Stimulated activated CD8-positive, alpha-beta memory T cell treated with anti-CD3 and anti-CD28 coated beads, Interleukin-7, amount 100 ng/mL, for 24 hours (primary cell): ENCODE measurements at regions not wholly inside any gene's neighbourhood (a gene's known extent, or its start where the extent isn't known, plus 50 kb on each side); places are given as distances from the start of the nearest gene placed in this dataset.

ENCODE experiments used
- DNase-seq: peaks from one replicate; pipeline ENCODE4 v3.0.0-alpha.2; 2020; ENCODE audit warnings: low read depth

DNA sequence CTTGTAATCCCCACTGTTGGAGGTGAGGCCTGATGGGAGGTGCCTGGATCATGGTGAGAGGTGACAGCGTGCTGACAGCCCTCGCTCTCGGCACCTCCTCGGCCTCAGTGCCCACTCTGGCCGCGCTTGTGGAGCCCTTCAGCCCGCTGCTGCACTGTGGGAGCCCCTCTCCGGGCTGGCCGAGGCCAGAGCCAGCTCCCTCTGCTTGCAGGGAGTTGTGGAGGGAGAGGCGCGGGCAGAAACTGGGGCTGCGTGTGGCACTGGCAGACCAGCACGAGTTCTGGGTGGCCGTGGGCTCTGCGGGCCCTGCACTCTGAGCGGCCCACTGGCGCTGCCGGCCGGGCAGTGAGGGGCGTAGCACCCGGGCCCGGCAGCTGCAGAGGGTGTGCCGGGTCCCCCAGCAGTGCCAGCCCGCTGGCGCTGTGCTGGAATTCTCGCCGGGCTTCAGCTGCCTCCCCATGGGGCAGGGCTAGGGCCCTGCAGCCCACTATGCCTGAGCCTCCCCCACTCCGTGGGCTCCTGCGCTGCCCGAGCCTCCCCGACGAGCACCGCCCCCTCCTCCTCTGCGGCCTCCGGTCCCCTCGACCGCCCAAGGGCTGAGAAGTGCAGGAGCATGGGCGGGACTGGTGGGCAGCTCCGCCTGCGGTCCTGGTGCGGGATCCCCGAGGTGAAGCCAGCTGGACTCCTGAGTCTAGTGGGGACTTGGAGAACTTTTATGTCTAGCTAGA lies 197.1 kb downstream of the SPP2 start:
- DNase-seq = no peak

DNA sequence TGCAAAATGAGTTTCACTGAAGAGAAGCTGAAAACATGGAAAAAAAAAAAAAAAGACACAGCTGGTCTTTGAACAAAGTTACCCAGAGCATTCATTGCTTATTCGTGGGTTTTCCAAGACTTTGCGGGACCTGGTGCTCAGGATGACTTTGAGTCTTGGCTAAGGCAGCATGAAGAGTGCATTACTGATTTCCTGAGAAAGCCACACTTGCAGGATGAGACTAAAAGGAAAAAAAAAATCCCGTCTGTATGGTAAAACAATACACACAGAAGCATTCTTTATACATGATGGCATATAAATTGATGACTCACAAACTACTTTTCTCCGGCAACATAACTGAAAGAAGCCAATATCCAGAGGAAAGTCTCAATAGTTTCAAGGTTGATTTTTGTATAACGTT lies 195.4 kb downstream of the SPP2 start:
- DNase-seq = no peak

DNA sequence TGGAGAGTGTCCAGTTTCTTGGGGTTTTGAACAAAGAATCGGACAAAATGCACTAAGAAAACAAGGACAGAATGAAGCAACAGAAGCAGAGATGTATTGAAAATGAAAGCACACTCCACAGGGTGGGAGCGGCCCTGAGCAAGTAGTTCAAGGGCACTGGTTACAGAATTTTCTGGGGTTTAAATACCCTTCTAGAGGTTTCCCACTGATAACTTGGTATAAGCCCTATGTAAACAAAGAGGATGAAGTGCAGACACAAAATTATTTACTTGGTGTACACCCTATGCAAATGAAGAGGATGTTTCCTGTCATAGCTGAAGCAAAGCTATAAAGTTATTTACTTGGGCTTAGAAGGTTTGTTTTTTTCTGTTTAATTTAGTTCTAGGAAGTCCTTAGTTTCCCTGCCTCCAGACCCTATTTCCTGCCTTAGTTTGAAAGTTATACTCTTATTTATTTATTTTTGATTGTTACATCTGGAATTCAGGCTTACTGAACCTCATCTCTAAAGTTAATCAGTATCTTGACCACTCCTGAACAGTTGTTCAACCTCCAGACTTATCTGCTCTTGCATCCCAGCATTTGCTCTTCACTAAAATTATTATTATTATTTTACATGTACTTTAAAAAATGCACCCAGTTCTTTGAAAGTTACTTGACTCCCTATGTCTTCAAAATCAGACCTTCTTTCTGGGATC lies 193.5 kb downstream of the SPP2 start:
- no peak for DNase-seq

DNA sequence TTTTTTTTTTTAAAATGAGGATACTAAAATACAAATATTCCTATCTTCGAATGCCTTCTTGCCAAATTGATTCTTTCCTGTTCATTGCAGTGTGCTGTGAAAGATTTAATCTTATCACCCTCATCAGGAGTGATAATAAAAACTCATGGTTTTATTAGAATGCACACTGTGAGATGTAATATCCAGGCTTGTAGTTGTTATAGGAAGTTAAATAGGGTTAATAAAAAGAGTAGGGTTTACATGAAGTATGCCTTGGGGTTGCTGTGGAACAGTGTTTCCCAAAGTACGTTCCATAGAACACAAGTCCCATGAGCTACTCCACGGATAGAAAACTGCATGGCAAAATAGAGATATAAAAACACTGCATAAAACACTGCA lies 191.9 kb downstream of the SPP2 start:
- DNase-seq = no peak

DNA sequence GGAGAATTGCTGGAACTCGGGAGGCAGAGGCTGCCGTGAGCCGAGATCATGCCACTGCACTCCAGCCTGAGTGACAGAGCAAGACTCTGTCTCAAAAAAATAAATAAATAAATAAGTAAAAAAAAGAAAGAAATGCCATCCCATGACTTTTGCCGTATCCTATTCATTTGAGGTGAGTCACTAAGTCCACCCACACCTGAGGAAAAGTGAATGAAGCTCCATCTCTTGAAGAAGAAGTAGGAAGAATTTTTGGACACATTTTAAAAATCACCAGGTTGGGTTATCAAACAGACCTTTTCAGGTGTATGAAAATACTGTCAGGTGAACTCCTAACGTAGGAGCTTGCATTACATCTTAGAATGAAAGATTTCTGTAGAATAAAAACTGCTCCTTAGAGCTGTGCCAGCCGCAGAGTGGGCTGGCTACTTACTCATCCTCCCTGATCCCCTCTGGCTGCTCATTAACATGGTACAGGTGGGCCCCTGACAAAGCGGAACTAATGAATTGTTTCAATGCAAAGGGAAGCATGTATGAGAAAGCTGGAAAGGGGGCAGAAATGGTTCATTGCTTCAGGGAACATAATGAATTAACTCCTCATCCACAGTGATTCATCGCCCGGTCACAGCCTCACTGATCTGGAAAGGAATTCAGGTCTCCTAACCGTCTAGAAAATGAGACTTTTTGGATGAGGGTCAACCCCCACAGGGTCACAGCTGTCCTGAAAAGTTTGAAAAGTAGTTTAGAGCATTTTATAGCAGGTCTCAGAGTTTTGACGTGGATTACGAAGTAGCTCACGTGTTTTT lies 191.4 kb downstream of the SPP2 start:
- no peak for DNase-seq

DNA sequence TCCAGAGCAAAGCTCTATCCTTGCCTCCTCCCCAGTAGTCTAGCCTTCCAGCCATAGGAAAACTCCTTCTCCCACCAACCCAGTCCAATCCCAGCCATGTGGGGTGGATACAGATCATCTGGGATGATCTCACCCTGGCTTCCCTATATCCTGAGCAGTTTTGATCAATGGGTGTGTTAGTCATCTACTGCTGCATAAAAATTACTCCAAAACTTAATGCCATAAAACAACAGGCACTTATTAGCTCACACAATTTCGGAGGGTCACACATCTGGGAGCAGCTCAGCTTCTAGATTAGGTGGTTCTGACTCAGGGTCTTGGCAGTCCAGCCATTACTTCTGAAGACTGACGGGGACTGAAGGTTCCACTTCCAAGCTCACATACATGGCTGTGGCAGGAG lies 190.4 kb downstream of the SPP2 start:
- DNase-seq = no peak

DNA sequence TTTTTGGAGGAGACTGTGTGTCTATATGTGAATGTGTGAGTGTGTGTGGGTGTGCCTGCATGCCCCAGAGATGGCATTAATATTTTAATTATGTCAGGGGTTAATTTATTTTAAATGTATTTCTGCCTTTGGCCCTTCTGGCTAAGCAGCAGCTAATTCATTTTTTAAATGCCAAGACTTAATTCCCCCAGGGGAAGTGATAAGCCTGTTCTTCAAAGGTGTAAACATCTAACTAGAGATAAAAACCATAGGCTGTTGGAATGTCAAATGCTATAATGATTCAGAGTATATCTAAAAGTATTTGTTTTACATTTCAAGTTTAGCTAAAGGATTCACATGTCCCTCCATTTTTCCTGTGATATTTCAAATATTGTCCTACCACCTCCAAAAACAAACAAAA lies 184.7 kb downstream of the SPP2 start:
- DNase-seq = no peak

DNA sequence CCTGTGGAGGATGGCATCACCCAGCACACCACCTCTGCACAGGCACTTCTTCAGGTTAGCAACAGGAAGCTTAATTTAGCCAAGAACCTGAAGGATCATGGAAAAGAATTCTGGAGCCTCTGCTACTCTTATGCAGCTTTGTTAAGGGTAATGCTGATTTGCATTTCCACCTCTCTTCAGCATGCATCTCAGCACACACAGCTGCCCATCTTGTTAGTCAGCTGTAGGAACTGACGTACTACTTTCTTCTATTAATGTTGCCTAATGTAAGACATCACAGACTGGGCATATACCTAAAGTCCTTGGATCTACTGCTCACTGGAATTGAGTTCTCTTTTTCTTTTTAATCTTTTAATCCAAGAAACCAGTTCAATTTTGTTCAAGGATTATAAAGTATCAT lies 181.0 kb downstream of the SPP2 start:
- no peak for DNase-seq

DNA sequence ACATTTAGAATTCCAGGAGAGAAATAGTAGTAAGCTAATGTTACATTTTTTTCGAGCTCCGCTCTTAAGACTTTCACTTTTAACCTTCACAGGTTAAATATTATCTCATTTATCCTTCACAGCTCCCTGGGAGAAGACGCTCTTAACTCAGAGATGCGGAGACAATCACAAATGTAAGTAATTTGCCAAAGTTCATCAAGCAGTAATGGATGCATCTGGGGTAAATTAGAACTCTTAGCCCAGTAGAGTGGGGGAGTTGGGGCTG lies 168.5 kb downstream of the SPP2 start:
- no peak for DNase-seq

DNA sequence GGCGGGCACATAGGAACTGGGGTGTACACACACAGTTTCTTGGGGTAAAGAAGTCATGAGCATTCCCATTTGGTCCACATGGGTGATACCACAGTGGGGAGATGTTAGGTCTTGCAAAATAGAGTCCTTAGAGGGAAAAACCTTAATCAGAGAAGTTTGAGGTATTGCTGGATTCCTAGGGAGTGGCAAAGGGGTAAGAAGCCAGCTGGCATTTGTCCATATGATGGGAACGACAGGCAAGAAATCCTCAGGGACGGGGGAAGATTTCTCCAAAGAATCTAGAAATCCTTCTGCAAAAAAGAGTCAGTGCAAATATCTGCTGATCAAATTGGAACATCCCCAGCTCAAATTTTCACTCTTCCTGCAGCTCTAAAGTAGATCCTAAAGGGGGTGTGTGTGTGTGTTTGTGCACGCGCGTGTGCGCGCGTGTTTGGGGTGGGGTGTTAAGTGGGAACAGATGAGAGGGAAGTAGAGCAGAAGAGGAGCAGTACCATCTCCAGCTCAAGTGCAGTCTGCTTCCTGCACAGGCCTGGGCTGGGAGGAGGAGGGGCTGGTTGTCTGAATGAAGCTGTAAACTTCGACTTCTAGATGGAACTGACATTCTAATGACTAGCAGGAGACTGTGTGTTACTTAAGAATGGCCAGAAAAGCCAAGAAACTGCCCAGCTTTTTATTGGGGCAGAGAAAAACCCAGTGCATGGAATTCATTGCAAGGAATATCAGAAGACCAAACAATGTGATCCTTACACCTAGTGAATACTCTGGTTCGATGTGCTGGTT lies 168.0 kb downstream of the SPP2 start:
- no peak for DNase-seq

DNA sequence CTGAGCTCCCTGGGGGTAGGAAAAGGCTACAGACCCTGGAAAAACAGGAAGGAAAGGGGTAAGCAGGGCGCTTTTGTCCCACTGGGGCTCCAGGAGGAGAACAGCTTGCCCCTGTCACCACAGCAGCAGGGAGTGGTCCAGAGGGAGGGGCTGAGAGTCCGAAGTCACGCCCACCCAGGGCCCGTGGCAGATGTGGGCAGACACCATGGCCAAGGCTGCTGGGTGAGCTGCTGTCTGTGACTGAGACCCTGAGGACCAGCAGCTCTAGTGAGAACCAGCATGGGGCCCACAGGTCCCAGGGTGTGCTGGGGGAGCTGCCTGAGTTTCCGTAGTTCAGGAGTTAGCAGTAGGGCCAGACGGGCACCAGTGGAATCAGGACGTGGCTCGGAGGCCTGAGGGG lies 162.0 kb downstream of the SPP2 start:
- DNase-seq = no peak

DNA sequence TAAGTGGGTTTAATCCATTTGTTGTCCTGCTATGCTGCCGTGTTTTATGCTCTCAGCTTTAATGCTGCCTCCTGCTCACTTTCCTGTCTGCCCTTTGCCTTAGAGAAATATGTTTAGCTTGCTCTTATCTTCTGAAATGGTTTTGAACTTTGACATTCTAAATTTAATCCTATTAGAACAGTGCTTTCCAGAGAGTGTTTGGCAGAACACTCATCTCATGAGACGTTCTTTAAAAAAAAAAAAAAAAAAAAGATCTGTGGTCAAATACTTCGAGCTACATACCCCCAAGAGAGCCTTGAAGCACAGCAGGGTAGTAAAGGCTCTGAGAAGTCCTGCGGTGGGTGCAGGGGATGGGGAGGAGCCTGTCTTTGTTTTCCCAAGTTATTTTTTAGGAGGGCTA lies 161.3 kb downstream of the SPP2 start:
- DNase-seq = no peak

DNA sequence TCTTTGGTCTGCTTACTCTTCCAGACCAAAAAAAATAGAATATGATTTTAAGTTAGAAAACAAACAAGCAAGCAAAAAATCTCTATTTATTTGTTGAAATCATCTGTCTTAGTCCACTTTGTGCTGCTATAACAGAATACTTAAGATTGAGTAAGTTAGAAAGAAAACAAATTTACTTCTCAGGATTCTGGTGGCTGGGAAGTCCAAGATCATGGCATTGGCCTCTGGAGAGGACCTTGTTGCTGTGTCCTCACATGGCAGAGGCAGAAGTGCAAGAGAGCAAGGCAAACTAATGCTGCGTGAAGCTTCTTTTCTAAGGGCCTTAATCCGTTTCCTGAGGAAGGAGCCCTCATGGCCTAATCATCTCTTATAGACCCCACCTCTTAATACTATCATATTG lies 156.2 kb downstream of the SPP2 start:
- no peak for DNase-seq

DNA sequence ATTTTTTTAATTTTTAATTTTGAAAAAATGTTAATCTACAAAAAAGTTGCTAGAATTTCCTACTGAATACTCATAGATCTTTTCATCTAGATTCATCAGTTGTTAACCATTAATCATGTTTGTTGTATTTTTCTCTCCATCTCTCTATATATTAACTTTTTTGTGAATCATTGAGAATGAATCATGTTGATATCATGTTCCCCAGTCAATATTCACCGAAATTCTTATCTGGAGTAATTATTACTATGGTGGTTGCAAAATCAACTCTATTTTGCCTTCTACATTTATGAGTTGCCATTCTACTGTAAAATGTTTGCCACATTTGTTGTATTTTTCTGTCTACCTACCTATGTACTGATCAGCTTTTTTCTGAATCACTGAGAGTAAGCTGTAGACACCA lies 154.0 kb downstream of the SPP2 start:
- no peak for DNase-seq

DNA sequence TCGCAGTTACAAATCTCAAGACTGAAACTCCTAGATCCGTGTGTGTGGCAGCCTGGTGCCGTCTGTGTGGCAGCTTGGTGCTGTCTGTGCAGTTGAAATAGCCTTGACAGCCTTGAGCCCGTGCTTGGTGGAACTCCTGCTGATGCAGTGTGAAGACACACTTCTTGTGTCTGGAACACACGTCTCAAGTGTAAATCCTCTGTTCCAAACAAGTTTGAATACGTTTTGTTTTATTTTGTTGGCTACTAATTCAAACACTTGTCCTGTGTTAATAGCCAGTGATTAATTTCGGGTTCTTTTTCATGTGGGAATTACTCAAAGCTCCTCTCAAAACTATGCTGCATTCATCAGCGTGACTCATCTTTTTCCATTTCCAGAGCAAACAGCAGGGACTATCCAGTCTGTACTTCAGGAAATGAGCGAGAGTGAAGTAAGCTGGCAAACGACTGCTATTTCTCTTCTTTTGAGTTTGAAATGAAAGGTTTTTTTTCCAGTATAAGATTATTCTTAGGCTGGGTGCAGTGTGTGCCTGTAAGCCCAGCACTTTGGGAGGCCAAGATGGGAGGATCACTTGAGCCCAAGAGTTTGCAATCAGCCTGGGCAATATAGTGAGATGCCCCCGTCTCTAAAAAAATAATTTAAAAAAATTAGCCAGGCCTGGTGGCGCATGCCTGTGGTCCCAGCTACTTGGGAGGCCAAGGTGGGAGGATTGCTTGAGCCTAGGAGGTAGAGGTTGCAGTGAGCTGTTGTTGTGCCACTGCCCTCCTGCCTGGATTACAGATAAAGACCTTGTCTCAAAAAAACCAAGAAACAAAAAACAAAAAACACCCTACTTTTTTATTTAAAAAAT lies 152.9 kb downstream of the SPP2 start:
- DNase-seq = no peak

DNA sequence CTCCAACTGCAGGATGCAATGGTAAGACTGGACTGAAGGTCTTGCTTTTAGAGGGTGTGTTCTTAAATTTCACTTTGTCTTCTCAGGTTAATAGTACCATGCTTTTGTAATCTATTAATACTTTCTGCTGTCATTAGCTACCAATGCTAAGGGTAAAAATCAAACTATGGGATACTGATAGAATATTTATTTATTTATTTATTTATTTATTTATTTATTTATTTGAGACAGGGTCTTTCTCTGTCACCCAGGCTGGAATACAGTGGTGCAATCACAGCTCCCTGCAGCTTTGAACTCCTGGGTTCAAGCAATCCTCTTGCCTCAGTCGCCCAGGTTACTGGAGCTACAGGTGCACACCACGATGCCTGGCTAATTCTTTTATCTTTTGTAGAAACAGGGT lies 152.1 kb downstream of the SPP2 start:
- DNase-seq = no peak

DNA sequence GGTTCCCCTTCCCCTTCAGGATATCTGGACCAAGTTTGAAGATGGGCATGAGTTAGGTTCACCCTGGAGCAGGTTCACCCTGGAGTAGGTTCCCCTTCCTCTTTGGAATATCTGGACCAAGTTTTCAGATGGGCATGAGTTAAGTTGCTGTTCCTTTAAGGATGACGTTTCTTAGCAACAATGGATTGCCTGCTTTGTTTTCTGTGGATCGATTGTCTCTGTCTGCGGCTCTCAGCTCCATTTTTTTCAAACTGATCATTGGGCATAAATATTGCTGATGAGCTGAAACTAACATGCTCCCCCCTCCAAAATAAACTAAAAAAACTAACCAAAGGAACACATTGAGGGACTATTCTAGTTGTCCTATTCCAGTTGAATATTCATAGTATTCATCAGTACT lies 149.5 kb downstream of the SPP2 start:
- no peak for DNase-seq

DNA sequence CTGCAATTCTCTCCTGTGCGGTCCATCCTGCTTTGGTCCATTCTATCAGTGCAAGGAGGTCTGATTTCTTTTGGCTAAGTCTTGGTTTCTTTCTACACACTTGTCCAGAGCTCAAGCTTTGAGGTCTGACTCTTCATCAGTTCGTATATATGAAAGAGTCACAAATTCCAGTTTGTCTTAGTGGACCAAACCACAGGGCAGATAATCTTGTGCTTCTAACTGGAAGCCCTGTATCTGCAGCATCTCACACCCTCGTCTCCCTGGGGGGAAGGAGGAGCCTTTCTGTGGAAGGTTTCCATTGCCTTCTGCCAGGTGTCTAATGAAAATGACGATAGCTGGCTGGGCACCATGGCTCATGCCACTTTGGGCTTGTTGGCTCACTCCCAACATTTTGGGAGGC lies 148.5 kb downstream of the SPP2 start:
- DNase-seq = no peak

DNA sequence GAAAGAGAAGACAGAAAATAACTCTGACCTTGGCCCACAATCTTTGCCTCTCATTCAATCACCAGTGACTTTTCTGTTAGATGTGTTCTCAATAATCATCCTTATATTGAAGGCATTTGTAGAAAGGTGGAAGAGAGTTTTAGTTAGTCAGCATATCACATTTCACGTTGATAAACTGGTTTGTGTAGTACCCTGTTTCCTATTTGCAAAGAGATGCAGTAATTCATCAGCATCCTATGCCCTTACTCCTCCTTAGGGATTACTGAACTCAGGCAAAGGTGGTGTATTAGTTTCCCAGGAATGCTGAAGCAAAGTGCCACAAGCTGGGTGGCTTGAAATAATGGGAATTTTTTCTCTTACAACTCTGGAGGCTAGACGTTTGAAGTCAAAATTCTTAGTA lies 145.0 kb downstream of the SPP2 start:
- no peak for DNase-seq

DNA sequence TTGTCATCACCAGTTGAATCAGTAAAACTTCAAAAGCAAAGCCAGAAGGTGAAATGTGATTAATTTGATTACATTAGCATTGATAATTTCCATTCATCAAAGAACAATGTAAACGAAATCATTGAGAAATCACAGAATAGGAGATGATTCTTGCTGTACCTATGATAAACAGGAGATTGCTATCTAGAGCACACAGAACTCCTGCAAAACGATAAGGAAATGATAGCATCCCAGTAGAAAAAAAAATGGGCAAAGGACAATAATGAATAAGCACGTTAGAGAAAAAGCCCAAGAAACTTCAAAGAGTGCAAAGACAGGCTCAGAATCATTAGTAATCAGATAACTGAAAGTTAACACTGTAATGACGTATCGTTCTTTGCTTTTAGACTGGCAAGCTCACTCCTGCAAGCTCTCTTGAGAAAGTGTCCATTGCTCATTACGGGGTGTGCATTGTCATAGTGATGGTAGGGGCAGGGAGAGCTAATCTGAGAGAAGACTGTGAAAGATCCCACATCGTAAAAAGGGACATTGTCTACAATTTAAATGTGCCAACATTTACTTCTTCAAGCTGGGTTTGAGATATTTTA lies 143.6 kb downstream of the SPP2 start:
- no peak for DNase-seq

DNA sequence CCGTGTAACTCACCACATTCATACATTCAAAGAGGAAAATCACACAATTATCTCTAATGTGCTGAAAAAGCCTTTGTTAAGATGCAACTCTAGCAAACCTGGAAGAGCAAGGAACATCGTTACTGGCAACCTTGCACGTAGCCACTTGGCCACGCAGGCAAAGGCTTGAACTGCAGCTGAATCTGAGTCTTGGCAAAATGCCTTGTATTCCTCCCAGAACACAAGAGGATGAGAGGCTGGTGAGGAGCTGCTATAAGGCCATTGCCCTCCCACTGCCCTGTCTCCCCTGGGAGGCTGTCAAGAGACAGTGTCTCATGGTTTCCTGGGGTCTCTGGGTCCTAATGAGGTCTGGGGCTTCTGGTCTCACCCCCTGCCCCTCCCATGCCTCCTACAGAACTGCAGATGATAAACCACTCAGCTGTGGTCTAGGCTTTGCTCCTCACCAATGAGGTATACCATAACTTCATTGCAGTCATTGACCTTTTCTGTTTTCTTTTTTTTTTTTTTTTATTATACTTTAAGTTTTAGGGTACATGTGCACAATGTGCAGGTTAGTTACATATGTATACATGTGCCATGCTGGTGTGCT lies 141.4 kb downstream of the SPP2 start:
- DNase-seq = no peak
